DMS 273 treated with DMSO at 0.1 percent for 48 hours (cell line): ENCODE measurements at regions not wholly inside any gene's neighbourhood (a gene's known extent, or its start where the extent isn't known, plus 50 kb on each side); places are given as distances from the start of the nearest gene placed in this dataset.
"Not testable (repeated sequence)": the region's sequence is repeated elsewhere in the genome, so short reads cannot be mapped to it uniquely, and the experiment has no call there.

Experiments used
- DNase-seq: peaks from one replicate; lab custom pipeline; 2025; lab: John Stamatoyannopoulos, UW

- not testable (repeated sequence) for DNase-seq
These were observed 144.8 kb upstream of the PRKD1 start for GRCh38 chr14:30072454-30072853.

DNA sequence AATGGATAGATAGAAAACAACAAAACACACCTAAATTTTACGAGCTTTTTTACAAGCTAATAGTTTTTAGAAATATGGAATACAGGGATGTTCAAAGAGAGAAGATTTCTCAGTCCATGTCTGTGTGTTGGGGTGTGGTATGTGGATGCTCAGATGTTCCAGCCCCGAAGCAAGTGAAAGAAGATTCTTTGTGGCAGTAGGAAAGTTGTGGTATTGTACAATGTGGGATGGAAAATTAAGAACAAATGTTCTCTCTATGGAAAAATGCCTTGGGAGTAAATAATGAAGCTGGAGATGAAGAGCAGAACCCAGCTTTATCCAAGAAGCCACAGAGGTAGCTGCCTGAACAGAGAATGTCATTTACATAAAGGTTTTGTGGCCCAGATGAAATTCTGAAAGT is 150.3 kb upstream of the PRKD1 start:
- DNase-seq: no peak

- DNase-seq: no peak
These were observed 151.3 kb upstream of the PRKD1 start for GRCh38 chr14:30078811-30079402.

- no peak for DNase-seq
These were observed 154.8 kb upstream of the PRKD1 start for GRCh38 chr14:30082486-30082885.

- no peak for DNase-seq
These were observed 157.2 kb upstream of the PRKD1 start for GRCh38 chr14:30084811-30085210.

GRCh38 chr14:30085943-30086342 is 158.3 kb upstream of the PRKD1 start:
- no peak for DNase-seq

GRCh38 chr14:30088620-30089019 is 161.0 kb upstream of the PRKD1 start:
- DNase-seq: no peak

DNA sequence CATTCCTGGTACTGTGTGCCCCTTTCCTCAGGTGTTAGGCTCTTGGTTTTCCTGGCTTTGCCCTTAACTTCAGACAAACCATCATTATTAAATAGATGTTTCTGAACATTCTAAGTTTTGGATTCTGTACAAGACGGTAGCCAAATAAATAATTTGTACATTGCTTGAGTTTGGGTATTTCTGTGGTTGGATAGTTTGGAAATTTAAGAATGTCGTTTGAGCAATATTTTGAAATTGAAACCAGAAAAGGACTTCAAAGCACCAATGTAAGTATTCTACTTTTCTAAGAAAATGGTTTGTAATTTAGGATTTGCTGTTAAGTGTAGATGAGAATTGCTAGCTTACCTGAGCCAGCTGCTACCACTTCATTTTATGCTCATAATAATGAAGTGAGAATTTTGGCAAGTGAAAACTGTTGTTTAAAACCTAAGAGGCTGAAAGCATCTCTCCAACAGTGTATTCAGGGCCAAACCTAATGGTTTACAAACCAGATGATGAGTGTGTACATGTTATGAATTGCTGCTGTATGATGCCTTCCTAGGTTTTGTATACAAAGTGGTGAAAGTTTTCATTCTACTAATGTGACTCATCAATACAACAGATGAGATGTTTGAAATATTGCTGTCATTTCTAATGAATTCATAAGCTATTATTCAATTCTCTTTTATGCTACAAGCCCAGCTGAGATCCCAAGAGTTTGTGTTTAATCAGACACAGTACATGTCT is 181.5 kb upstream of the PRKD1 start:
- DNase-seq: no peak

DNA sequence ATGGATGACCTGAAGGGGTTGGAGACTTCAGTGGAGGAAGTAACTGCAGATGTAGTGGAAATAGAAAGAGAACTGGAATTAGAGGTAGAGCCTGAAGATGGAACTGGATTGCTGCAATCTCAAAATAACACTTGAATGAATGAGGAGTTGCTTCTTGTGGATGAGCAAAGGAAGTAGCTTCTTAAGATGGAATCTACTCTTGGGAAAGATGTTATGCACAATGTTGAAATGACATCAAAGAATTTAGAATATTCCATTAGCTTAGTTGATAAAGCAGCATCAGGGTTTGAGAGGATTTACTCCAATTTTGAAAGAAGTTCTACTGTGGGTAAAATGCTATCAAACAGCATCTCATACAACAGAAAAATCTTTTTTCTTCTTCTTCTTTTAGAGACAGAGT is 186.4 kb upstream of the PRKD1 start:
- no peak for DNase-seq

DNA sequence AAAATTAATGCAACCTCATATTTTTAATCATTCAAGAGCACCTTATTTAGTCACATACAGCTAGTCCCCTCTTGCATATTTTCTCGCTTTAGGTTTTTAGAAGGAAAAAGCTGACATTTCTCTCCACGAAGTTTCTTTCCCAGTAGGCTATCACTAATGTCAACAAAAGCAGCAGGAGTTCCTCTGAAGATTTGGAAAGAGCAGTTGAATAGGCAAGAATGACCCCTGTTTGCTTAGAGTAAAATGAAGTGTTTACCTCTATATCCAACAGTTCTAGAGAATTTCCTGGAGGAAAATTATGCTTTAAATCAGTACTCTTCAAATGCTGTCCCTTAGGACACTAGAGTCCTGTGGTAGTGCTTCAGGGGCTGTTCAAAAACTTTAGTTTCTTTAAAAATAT is 188.1 kb upstream of the PRKD1 start:
- DNase-seq: no peak

- no peak for DNase-seq
These were observed 191.5 kb upstream of the PRKD1 start for GRCh38 chr14:30118992-30119640.

DNA sequence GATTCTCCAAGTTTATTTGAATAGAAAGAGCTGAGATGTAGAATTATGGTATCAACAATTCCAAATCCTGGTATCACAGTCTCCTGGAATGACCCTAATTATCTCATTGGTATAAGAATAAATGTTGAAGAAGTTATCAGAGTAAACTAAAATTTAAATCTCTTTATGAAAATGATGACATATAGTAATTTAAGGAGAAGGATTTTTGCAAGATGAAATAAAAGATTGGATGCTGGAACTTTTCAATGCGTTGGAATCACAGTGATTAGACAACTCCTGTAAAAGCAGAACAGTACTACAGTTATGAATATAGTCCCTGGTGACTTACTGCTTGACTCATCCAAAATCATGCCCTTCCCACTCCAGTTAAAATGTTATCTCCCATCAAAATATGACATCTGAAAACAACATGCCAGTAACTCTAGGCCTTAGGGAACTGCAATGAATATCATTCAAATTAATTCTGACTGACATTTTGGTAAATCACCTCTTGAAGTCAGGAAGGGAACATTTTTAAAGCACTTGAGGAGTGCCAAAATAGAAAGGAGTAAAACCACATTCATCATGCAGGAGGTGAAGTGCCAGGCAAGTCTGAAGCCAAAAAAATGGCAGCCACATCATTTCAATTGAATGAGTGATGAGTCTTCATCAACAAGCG is 197.8 kb upstream of the PRKD1 start:
- DNase-seq: no peak

DNA sequence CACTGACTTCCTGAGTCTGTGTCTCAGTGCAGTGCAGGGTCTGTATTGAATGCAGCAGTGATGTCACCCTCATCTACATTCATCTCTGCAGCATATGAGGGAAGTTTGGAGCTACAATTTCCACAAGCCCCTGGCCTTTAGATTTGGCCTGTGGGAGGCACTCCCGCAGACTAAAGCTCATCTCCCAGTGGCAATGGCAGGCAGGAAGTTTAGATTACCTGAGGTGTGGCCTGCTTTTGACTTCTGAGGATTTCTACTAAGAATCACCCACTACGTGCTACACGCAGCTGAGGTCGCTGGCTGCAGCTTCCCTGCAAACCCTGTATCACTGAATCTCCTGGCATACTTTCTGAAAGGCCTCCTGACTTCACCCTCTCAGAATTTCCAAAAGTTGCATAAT is 202.2 kb upstream of the PRKD1 start:
- DNase-seq: no peak

- no peak for DNase-seq
These were observed 204.0 kb upstream of the PRKD1 start for GRCh38 chr14:30131581-30132097.

DNA sequence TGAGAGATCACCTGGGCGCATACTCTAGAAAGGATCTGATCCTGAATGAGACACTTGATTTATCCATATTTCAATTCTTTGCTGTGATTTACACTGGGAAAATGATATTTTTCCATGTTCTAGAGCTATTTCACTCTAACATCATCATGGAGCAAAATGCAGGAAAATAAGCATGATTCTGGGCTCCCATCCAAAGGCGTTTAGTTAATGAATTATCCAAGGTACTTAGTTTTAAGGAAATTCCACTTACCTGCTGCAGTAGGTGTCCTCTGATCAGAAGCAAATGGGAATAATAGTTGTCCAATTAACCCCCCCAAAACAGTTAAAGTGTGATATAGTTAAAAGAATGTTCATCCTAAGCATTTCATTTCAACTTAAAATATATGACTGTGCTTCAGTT is 204.5 kb upstream of the PRKD1 start:
- no peak for DNase-seq

DNA sequence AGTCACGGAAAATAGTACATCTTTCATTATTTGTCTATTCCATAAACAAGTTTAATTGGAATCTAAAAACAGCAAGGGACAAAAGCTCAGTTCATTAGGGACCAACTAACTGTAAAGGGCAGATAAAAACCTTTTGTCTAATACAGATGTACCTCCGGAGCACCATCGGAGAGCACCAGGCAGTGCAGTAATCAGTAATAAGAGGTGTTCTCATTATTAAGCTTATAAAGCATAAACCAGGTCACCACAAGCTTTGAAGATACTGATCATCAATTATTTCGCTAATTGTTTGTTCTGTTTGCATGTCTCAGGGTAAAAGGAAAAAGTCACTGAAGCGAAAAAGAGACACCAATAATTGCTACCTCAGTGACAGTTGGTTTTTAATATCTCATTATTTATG is 207.3 kb upstream of the PRKD1 start:
- no peak for DNase-seq

- no peak for DNase-seq
These were observed 210.9 kb upstream of the PRKD1 start for GRCh38 chr14:30138567-30138966.

DNA sequence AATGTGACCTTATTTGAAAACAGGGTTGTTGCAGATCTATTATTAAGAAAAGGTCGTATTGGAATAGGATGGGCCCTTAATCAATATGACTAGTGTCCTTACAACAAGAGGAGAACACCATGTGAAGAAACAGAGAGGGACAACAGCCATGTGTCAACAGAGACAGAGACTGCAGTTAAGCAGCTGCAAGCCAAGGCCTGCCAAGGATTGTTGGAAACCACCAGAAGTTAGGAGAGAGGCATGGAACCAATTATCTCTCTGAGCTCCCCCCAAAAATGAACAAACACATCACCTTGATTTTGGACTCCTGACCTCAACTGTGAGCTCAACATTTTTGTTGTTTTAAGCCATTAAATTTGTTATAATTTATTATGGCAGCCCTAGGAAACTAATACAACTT is 214.6 kb upstream of the PRKD1 start:
- no peak for DNase-seq

DNA sequence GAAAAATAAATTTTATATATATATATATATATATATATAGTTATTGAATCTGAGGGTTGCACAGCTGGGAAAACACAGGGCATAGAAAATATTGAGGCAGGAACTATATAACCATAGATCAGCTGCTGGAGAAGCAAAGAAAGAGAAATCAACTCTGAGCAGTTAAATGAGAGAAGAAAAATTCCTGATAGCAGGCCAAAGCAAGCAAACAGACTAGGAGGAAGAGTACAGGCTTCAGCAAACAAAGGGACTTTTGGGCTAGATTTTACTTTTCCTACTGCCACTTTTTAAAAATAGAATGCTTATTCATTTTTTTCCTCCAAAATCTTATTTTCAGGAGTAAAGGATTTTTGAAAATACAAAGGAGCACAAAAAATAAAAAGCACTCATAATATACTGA is 216.0 kb upstream of the PRKD1 start:
- no peak for DNase-seq

DNA sequence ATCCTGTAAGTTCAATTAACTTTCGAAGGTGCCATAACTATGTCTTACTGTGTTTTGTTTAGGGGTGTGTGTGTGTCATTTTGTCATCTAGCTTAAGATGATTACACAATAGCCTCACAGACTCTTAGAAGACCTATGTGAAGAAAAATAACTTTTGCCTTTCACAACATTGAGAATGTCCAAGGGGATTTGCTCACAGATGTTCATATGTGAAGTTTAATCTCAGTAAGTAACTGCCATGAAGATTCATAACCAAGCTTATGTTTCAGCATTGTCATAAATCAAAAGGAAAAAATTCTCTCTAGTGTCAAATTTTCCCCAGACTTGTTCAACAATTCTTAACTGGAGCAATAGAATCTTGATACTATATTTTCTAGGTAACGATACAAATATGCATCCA is 226.1 kb upstream of the PRKD1 start:
- no peak for DNase-seq

GRCh38 chr14:30156571-30156970 is 228.9 kb upstream of the PRKD1 start:
- no peak for DNase-seq

DNA sequence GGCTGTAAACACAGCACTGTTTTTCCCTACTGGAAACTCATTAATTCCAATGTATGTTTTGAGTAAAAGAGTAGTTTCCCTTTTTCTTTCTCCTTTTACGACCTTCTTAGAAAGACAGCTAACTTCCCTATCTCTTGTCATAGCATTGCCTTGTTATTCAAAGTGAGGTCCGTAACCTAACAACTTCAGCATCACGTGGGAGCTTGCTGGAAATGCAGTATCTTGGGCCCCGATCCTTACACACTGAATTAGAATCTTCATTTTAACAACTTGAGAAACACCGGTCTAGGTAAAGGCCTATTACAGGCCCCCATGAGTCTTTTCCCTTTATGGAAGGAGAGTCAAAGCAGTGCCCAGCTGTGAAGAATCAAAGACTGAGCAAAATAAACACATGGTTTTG is 230.7 kb upstream of the PRKD1 start:
- DNase-seq: no peak

- DNase-seq: no peak
These were observed 231.7 kb upstream of the PRKD1 start for GRCh38 chr14:30159374-30159773.
